ENCODE measurements at regions not wholly inside any gene's neighbourhood (a gene's known extent, or its start where the extent isn't known, plus 50 kb on each side); places are given as distances from the start of the nearest gene placed in this dataset.

- no peak overlapping the region for H3K27ac ChIP-seq (ENCODE audit: low read depth, low read length)
These were observed 149.6 kb upstream of the GNAO1 start for GRCh38 chr16:56041556-56042140.

GRCh38 chr16:56038564-56039098 is 152.7 kb upstream of the GNAO1 start:
- Histone ChIP-seq H3K9me3 (ENCODE audit: control insufficient read depth in 5 of 5, low read length in 5 of 5) (peaks cover 3 to 10% (median 3%) of the 10 kb centered on the region in 5 donors), H3K4me1 (ENCODE audit: control insufficient read depth in 5 of 5, insufficient read depth in 5 of 5, low read length in 5 of 5) (no peaks in the 10 kb centered on the region), H3K36me3 (ENCODE audit: control insufficient read depth in 5 of 5, insufficient read depth in 5 of 5, low read length in 5 of 5) (no peaks in the 10 kb centered on the region), H3K9ac (ENCODE audit: low read length in 5 of 5) (no peak overlapping the region), H3K4me3 (ENCODE audit: low read depth in 1 of 5, low read length in 5 of 5) (peak overlapping the region in 1 of 5 donors; percentile 7), H3K27me3 (ENCODE audit: control insufficient read depth in 5 of 5, insufficient read depth in 4 of 5, low read length in 5 of 5) (no peaks in the 10 kb centered on the region), H3K27ac (ENCODE audit: low read depth, low read length) (no peak overlapping the region)

More at GRCh38 chr16:56041556-56042140, 149.6 kb upstream of the GNAO1 start:
- no peak overlapping the region for H3K4me3 ChIP-seq (ENCODE audit: low read depth in 1 of 5, low read length in 5 of 5)
- no peak overlapping the region for H3K9ac ChIP-seq (ENCODE audit: low read length in 5 of 5)
- no peaks in the 10 kb centered on the region for H3K4me1 ChIP-seq (ENCODE audit: control insufficient read depth in 5 of 5, insufficient read depth in 5 of 5, low read length in 5 of 5)
- no peaks in the 10 kb centered on the region for H3K36me3 ChIP-seq (ENCODE audit: control insufficient read depth in 5 of 5, insufficient read depth in 5 of 5, low read length in 5 of 5)
- peaks cover 0 to 4% (median 0%) of the 10 kb centered on the region in 5 donors for H3K27me3 ChIP-seq (ENCODE audit: control insufficient read depth in 5 of 5, insufficient read depth in 4 of 5, low read length in 5 of 5)
- peaks cover 0 to 10% (median 3%) of the 10 kb centered on the region in 5 donors for H3K9me3 ChIP-seq (ENCODE audit: control insufficient read depth in 5 of 5, low read length in 5 of 5)

- Histone ChIP-seq H3K27me3 (ENCODE audit: control insufficient read depth in 5 of 5, insufficient read depth in 4 of 5, low read length in 5 of 5) (no peaks in the 10 kb centered on the region), H3K9ac (ENCODE audit: low read length in 5 of 5) (no peak overlapping the region), H3K27ac (ENCODE audit: low read depth, low read length) (no peak overlapping the region), H3K9me3 (ENCODE audit: control insufficient read depth in 5 of 5, low read length in 5 of 5) (peaks cover 2 to 5% (median 3%) of the 10 kb centered on the region in 5 donors), H3K36me3 (ENCODE audit: control insufficient read depth in 5 of 5, insufficient read depth in 5 of 5, low read length in 5 of 5) (no peaks in the 10 kb centered on the region), H3K4me1 (ENCODE audit: control insufficient read depth in 5 of 5, insufficient read depth in 5 of 5, low read length in 5 of 5) (no peaks in the 10 kb centered on the region), H3K4me3 (ENCODE audit: low read depth in 1 of 5, low read length in 5 of 5) (no peak overlapping the region)
These were observed 156.9 kb upstream of the CES5A start for GRCh38 chr16:56032072-56032471.

- H3K9ac ChIP-seq (ENCODE audit: low read length in 5 of 5), result no peak overlapping the region
- H3K4me1 ChIP-seq (ENCODE audit: control insufficient read depth in 5 of 5, insufficient read depth in 5 of 5, low read length in 5 of 5), result no peaks in the 10 kb centered on the region
- H3K27me3 ChIP-seq (ENCODE audit: control insufficient read depth in 5 of 5, insufficient read depth in 4 of 5, low read length in 5 of 5), result no peaks in the 10 kb centered on the region
- no peak overlapping the region for H3K27ac ChIP-seq (ENCODE audit: low read depth, low read length)
- no peaks in the 10 kb centered on the region for H3K36me3 ChIP-seq (ENCODE audit: control insufficient read depth in 5 of 5, insufficient read depth in 5 of 5, low read length in 5 of 5)
- peaks cover 0 to 6% (median 0%) of the 10 kb centered on the region in 5 donors for H3K9me3 ChIP-seq (ENCODE audit: control insufficient read depth in 5 of 5, low read length in 5 of 5)
- no peak overlapping the region for H3K4me3 ChIP-seq (ENCODE audit: low read depth in 1 of 5, low read length in 5 of 5)
These were observed 153.9 kb upstream of the CES5A start for GRCh38 chr16:56029026-56029425.

GRCh38 chr16:56022818-56023217 is 147.6 kb upstream of the CES5A start:
- Histone ChIP-seq H3K27ac (ENCODE audit: low read depth, low read length) (no peak overlapping the region), H3K4me1 (ENCODE audit: control insufficient read depth in 5 of 5, insufficient read depth in 5 of 5, low read length in 5 of 5) (peaks cover 0 to 12% (median 9%) of the 10 kb centered on the region in 5 donors), H3K9me3 (ENCODE audit: control insufficient read depth in 5 of 5, low read length in 5 of 5) (peaks cover 0 to 14% (median 8%) of the 10 kb centered on the region in 5 donors), H3K9ac (ENCODE audit: low read length in 5 of 5) (no peak overlapping the region), H3K36me3 (ENCODE audit: control insufficient read depth in 5 of 5, insufficient read depth in 5 of 5, low read length in 5 of 5) (no peaks in the 10 kb centered on the region), H3K27me3 (ENCODE audit: control insufficient read depth in 5 of 5, insufficient read depth in 4 of 5, low read length in 5 of 5) (no peaks in the 10 kb centered on the region), H3K4me3 (ENCODE audit: low read depth in 1 of 5, low read length in 5 of 5) (no peak overlapping the region)

- Histone ChIP-seq H3K27me3 (ENCODE audit: control insufficient read depth in 5 of 5, insufficient read depth in 4 of 5, low read length in 5 of 5) (no peaks in the 10 kb centered on the region), H3K9me3 (ENCODE audit: control insufficient read depth in 5 of 5, low read length in 5 of 5) (peaks cover 0 to 8% (median 7%) of the 10 kb centered on the region in 5 donors), H3K9ac (ENCODE audit: low read length in 5 of 5) (no peak overlapping the region), H3K4me3 (ENCODE audit: low read depth in 1 of 5, low read length in 5 of 5) (no peak overlapping the region), H3K4me1 (ENCODE audit: control insufficient read depth in 5 of 5, insufficient read depth in 5 of 5, low read length in 5 of 5) (peaks cover 0 to 12% (median 9%) of the 10 kb centered on the region in 5 donors), H3K36me3 (ENCODE audit: control insufficient read depth in 5 of 5, insufficient read depth in 5 of 5, low read length in 5 of 5) (no peaks in the 10 kb centered on the region), H3K27ac (ENCODE audit: low read depth, low read length) (no peak overlapping the region)
These were observed 144.1 kb upstream of the CES5A start for GRCh38 chr16:56019274-56019673.

GRCh38 chr16:56013962-56014552 is 138.9 kb upstream of the CES5A start:
- no peak overlapping the region for H3K27ac ChIP-seq (ENCODE audit: low read depth, low read length)
- peaks cover 0 to 9% (median 6%) of the 10 kb centered on the region in 5 donors for H3K4me1 ChIP-seq (ENCODE audit: control insufficient read depth in 5 of 5, insufficient read depth in 5 of 5, low read length in 5 of 5)
- no peak overlapping the region for H3K4me3 ChIP-seq (ENCODE audit: low read depth in 1 of 5, low read length in 5 of 5)
- no peak overlapping the region for H3K9ac ChIP-seq (ENCODE audit: low read length in 5 of 5)
- H3K9me3 ChIP-seq (ENCODE audit: control insufficient read depth in 5 of 5, low read length in 5 of 5), result no peaks in the 10 kb centered on the region
- H3K36me3 ChIP-seq (ENCODE audit: control insufficient read depth in 5 of 5, insufficient read depth in 5 of 5, low read length in 5 of 5), result no peaks in the 10 kb centered on the region
- H3K27me3 ChIP-seq (ENCODE audit: control insufficient read depth in 5 of 5, insufficient read depth in 4 of 5, low read length in 5 of 5), result peaks cover 0 to 5% (median 0%) of the 10 kb centered on the region in 5 donors

GRCh38 chr16:56012482-56012811 is 137.3 kb upstream of the CES5A start:
- H3K36me3 ChIP-seq (ENCODE audit: control insufficient read depth in 5 of 5, insufficient read depth in 5 of 5, low read length in 5 of 5), result no peaks in the 10 kb centered on the region
- H3K4me1 ChIP-seq (ENCODE audit: control insufficient read depth in 5 of 5, insufficient read depth in 5 of 5, low read length in 5 of 5), result no peaks in the 10 kb centered on the region
- H3K27me3 ChIP-seq (ENCODE audit: control insufficient read depth in 5 of 5, insufficient read depth in 4 of 5, low read length in 5 of 5), result peaks cover 0 to 5% (median 0%) of the 10 kb centered on the region in 5 donors
- H3K9ac ChIP-seq (ENCODE audit: low read length in 5 of 5), result no peak overlapping the region
- H3K9me3 ChIP-seq (ENCODE audit: control insufficient read depth in 5 of 5, low read length in 5 of 5), result no peaks in the 10 kb centered on the region
- no peak overlapping the region for H3K4me3 ChIP-seq (ENCODE audit: low read depth in 1 of 5, low read length in 5 of 5)
- H3K27ac ChIP-seq (ENCODE audit: low read depth, low read length), result no peak overlapping the region

- Histone ChIP-seq H3K4me3 (ENCODE audit: low read depth in 1 of 5, low read length in 5 of 5) (no peak overlapping the region), H3K27me3 (ENCODE audit: control insufficient read depth in 5 of 5, insufficient read depth in 4 of 5, low read length in 5 of 5) (peaks cover 0 to 5% (median 0%) of the 10 kb centered on the region in 5 donors), H3K9ac (ENCODE audit: low read length in 5 of 5) (no peak overlapping the region), H3K36me3 (ENCODE audit: control insufficient read depth in 5 of 5, insufficient read depth in 5 of 5, low read length in 5 of 5) (no peaks in the 10 kb centered on the region), H3K4me1 (ENCODE audit: control insufficient read depth in 5 of 5, insufficient read depth in 5 of 5, low read length in 5 of 5) (no peaks in the 10 kb centered on the region), H3K27ac (ENCODE audit: low read depth, low read length) (no peak overlapping the region), H3K9me3 (ENCODE audit: control insufficient read depth in 5 of 5, low read length in 5 of 5) (no peaks in the 10 kb centered on the region)
These were observed 136.8 kb upstream of the CES5A start for GRCh38 chr16:56011808-56012481.

- Histone ChIP-seq H3K27me3 (ENCODE audit: control insufficient read depth in 5 of 5, insufficient read depth in 4 of 5, low read length in 5 of 5) (peaks cover 0 to 5% (median 0%) of the 10 kb centered on the region in 5 donors), H3K36me3 (ENCODE audit: control insufficient read depth in 5 of 5, insufficient read depth in 5 of 5, low read length in 5 of 5) (no peaks in the 10 kb centered on the region), H3K27ac (ENCODE audit: low read depth, low read length) (no peak overlapping the region)
These were observed 130.8 kb upstream of the CES5A start for GRCh38 chr16:56005958-56006357.

More at GRCh38 chr16:56005958-56006357, 130.8 kb upstream of the CES5A start:
- H3K4me1 ChIP-seq (ENCODE audit: control insufficient read depth in 5 of 5, insufficient read depth in 5 of 5, low read length in 5 of 5), result no peaks in the 10 kb centered on the region
- no peak overlapping the region for H3K9ac ChIP-seq (ENCODE audit: low read length in 5 of 5)
- no peak overlapping the region for H3K4me3 ChIP-seq (ENCODE audit: low read depth in 1 of 5, low read length in 5 of 5)
- H3K9me3 ChIP-seq (ENCODE audit: control insufficient read depth in 5 of 5, low read length in 5 of 5), result peaks cover 0 to 6% (median 0%) of the 10 kb centered on the region in 5 donors
